Amygdala (tissue), 56 donors: ENCODE measurements at regions not wholly inside any gene's neighbourhood (a gene's known extent, or its start where the extent isn't known, plus 50 kb on each side); places are given as distances from the start of the nearest gene placed in this dataset.

ENCODE experiments used
- DNase-seq, 56 donors: peaks; one replicate each; lab custom pipeline; 2025; lab: John Stamatoyannopoulos, UW

GRCh38 chr10:112871021-112871420 lies 79.0 kb upstream of the TCF7L2 start:
- DNase-seq = no peak

GRCh38 chr10:112872728-112873127 lies 77.3 kb upstream of the TCF7L2 start:
- no peak for DNase-seq

GRCh38 chr10:112873541-112873940 lies 76.5 kb upstream of the TCF7L2 start:
- no peak for DNase-seq

- no peak for DNase-seq
These were observed 75.1 kb upstream of the TCF7L2 start for GRCh38 chr10:112874982-112875381.

GRCh38 chr10:112875476-112876267 lies 74.4 kb upstream of the TCF7L2 start:
- DNase-seq = no peak

GRCh38 chr10:112880633-112881530 lies 69.2 kb upstream of the TCF7L2 start:
- DNase-seq = no peak

- no peak for DNase-seq
These were observed 66.5 kb upstream of the TCF7L2 start for GRCh38 chr10:112883360-112884178.

GRCh38 chr10:112884179-112884504 lies 65.9 kb upstream of the TCF7L2 start:
- no peak for DNase-seq

GRCh38 chr10:112886463-112886862 lies 63.6 kb upstream of the TCF7L2 start:
- DNase-seq = no peak

GRCh38 chr10:112887968-112888367 lies 62.1 kb upstream of the TCF7L2 start:
- DNase-seq = no peak

- no peak for DNase-seq
These were observed 54.8 kb upstream of the TCF7L2 start for GRCh38 chr10:112895292-112895691.

- no peak for DNase-seq
These were observed 53.8 kb upstream of the TCF7L2 start for GRCh38 chr10:112896273-112896672.

- DNase-seq = no peak
These were observed 53.3 kb upstream of the TCF7L2 start for GRCh38 chr10:112896722-112897121.

- DNase-seq = peak in 1 of 56 donors; percentile 6
These were observed 51.3 kb upstream of the TCF7L2 start for GRCh38 chr10:112898540-112899390.

- no peak for DNase-seq
These were observed 50.5 kb upstream of the TCF7L2 start for GRCh38 chr10:112899391-112900065.
